Dermis microvascular lymphatic vessel endothelial cell (primary cell): ENCODE measurements at regions not wholly inside any gene's neighbourhood (a gene's known extent, or its start where the extent isn't known, plus 50 kb on each side); places are given as distances from the start of the nearest gene placed in this dataset.
"Not testable (repeated sequence)": the region's sequence is repeated elsewhere in the genome, so short reads cannot be mapped to it uniquely, and the experiment has no call there.

Experiments
- DNase-seq, 2 donors: peaks; one replicate each; pipeline versions ENCODE4 v3.0.0 to v3.0.0-alpha.2; 2010; ENCODE audit warnings: low read depth in 2 of 2

GRCh38 chr7:32816409-32816948 is 75.1 kb downstream of the KBTBD2 start:
- not testable (repeated sequence) for DNase-seq

- DNase-seq = not testable (repeated sequence)
Observed at GRCh38 chr7:32814779-32815178, 76.8 kb downstream of the KBTBD2 start.

GRCh38 chr7:32809871-32810270 is 81.7 kb downstream of the KBTBD2 start:
- no peak for DNase-seq

GRCh38 chr7:32809347-32809746 is 82.2 kb downstream of the KBTBD2 start:
- no peak for DNase-seq

- DNase-seq = no peak
Observed at GRCh38 chr7:32803406-32804141, 88.0 kb downstream of the KBTBD2 start.

GRCh38 chr7:32802305-32802910 is 89.2 kb downstream of the KBTBD2 start:
- no peak for DNase-seq

GRCh38 chr7:32793053-32793452 is 98.5 kb downstream of the KBTBD2 start:
- not testable (repeated sequence) for DNase-seq

- not testable (repeated sequence) for DNase-seq
Observed at GRCh38 chr7:32790766-32791430, 100.7 kb downstream of the KBTBD2 start.

GRCh38 chr7:32789266-32789665 is 102.3 kb downstream of the KBTBD2 start:
- not testable (repeated sequence) for DNase-seq

GRCh38 chr7:32788174-32788573 is 103.4 kb downstream of the KBTBD2 start:
- DNase-seq = not testable (repeated sequence)

- DNase-seq = peak; percentile 44 to 66
Observed at GRCh38 chr7:32785365-32785944, 106.1 kb downstream of the KBTBD2 start.

- DNase-seq = not testable (repeated sequence)
Observed at GRCh38 chr7:32779895-32780294, 111.7 kb downstream of the KBTBD2 start.

- no peak for DNase-seq
Observed at GRCh38 chr7:32779167-32779566, 112.4 kb downstream of the KBTBD2 start.

GRCh38 chr7:32777041-32777666 is 114.4 kb downstream of the KBTBD2 start:
- not testable (repeated sequence) for DNase-seq

- not testable (repeated sequence) for DNase-seq
Observed at GRCh38 chr7:32776318-32776717, 115.2 kb downstream of the KBTBD2 start.

GRCh38 chr7:32775809-32776208 is 115.8 kb downstream of the KBTBD2 start:
- not testable (repeated sequence) for DNase-seq

- no peak for DNase-seq
Observed at GRCh38 chr7:32774541-32774951, 117.0 kb downstream of the KBTBD2 start.

GRCh38 chr7:32768866-32769510 is 122.6 kb downstream of the KBTBD2 start:
- not testable (repeated sequence) for DNase-seq

GRCh38 chr7:32768338-32768737 is 123.2 kb downstream of the KBTBD2 start:
- not testable (repeated sequence) for DNase-seq

GRCh38 chr7:32765649-32766251 is 125.8 kb downstream of the KBTBD2 start:
- DNase-seq = peak; percentile 20 to 27
